HEK293 (cell line): ENCODE measurements at regions not wholly inside any gene's neighbourhood (a gene's known extent, or its start where the extent isn't known, plus 50 kb on each side); places are given as distances from the start of the nearest gene placed in this dataset.

Experiments used
- CTCF ChIA-PET: fragments of 350-600 bp; formaldehyde crosslinking; extraction: SDS; loops from one replicate; lab custom pipeline; 2021; ENCODE audit warnings: antibody characterized with exemption; lab: Yijun Ruan, JAX
- POLR2A ChIA-PET: fragments of 300-600 bp; formaldehyde crosslinking; extraction: SDS; loops from one replicate; lab custom pipeline; 2020; ENCODE audit warnings: antibody characterized with exemption, inconsistent platforms; lab: Yijun Ruan, JAX
- H3K27ac ChIP-seq: fragments of 200-500 bp; sonication (Bioruptor generic); 2 replicates; pipeline ENCODE4 v1.5.1; 2014; ENCODE audit warnings: low read depth, low read length, control low read depth, inconsistent platforms; ENCODE audit errors: extremely low read depth
- H3K36me3 ChIP-seq, 2 experiments: fragments of 200-500 bp in 1 of 2; sonication (Bioruptor generic) in 1 of 2; 1 replicate in 1 of 2; 2 replicates in 1 of 2; pipeline ENCODE4 v1.5.1; 2014 to 2017; ENCODE audit warnings: inconsistent platforms in 2 of 2, low read length in 2 of 2; ENCODE audit not compliant: control insufficient read depth in 2 of 2, insufficient read depth in 1 of 2
- H3K4me1 ChIP-seq: fragments of 200-500 bp; sonication (Bioruptor generic); 2 replicates; pipeline ENCODE4 v1.5.1; 2014; ENCODE audit warnings: mild to moderate bottlenecking, low read length, inconsistent platforms; ENCODE audit not compliant: control insufficient read depth, insufficient read depth
- H3K4me3 ChIP-seq: 2 replicates; pipeline ENCODE4 v1.5.1; 2011; ENCODE audit warnings: low read depth, mild to moderate bottlenecking, control low read depth, low read length, moderate library complexity
- H3K9me3 ChIP-seq: fragments of 200-500 bp; sonication (Bioruptor generic); 2 replicates; pipeline ENCODE4 v1.5.1; 2014; ENCODE audit warnings: low read depth, low read length, inconsistent platforms; ENCODE audit not compliant: control insufficient read depth, insufficient read depth
- HOXC10 ChIP-seq: sonication (generic); formaldehyde crosslinking; IDR thresholded peaks from 2 replicates; pipeline ENCODE4 v1.8.1; 2023; ENCODE audit warnings: mild to moderate bottlenecking, missing genetic modification reagents
- KLF7 ChIP-seq: fragments of 450-650 bp; formaldehyde crosslinking; IDR thresholded peaks from 2 replicates; pipeline ENCODE4 v1.5.1; 2016; ENCODE audit warnings: missing biosample characterization, missing genetic modification characterization, borderline replicate concordance
- KLF8 ChIP-seq: fragments of 450-650 bp; formaldehyde crosslinking; IDR thresholded peaks from 2 replicates; pipeline ENCODE4 v1.5.1; 2016; ENCODE audit warnings: missing biosample characterization, missing genetic modification characterization
- PRDM6 ChIP-seq: fragments of 450-650 bp; formaldehyde crosslinking; IDR thresholded peaks from 2 replicates; pipeline ENCODE4 v1.5.1; 2017; ENCODE audit warnings: missing biosample characterization, missing genetic modification characterization
- SP7 ChIP-seq: fragments of 450-650 bp; formaldehyde crosslinking; IDR thresholded peaks from 2 replicates; pipeline ENCODE4 v1.5.1; 2016; ENCODE audit warnings: missing biosample characterization, missing genetic modification characterization
- TRIM28 ChIP-seq: IDR thresholded peaks from 2 replicates; pipeline ENCODE4 v1.6.1; 2011; ENCODE audit warnings: low read length, control low read depth, borderline replicate concordance
- ZBTB20 ChIP-seq: fragments of 450-650 bp; formaldehyde crosslinking; IDR thresholded peaks from 2 replicates; pipeline ENCODE4 v1.5.1; 2016; ENCODE audit warnings: missing biosample characterization, missing genetic modification characterization
- ZFP41 ChIP-seq: fragments of 450-650 bp; formaldehyde crosslinking; IDR thresholded peaks from 2 replicates; pipeline ENCODE4 v1.5.1; 2016; ENCODE audit warnings: missing biosample characterization, missing genetic modification characterization, borderline replicate concordance
- ZIC2 ChIP-seq: fragments of 450-650 bp; formaldehyde crosslinking; IDR thresholded peaks from 2 replicates; pipeline ENCODE4 v1.5.1; 2016; ENCODE audit warnings: missing biosample characterization, missing genetic modification characterization
- ZNF157 ChIP-seq: fragments of 450-650 bp; formaldehyde crosslinking; IDR thresholded peaks from 2 replicates; pipeline ENCODE4 v1.5.1; 2016; ENCODE audit warnings: missing biosample characterization, missing genetic modification characterization
- ZNF175 ChIP-seq: fragments of 450-650 bp; formaldehyde crosslinking; IDR thresholded peaks from 2 replicates; pipeline ENCODE4 v1.5.1; 2016; ENCODE audit warnings: missing biosample characterization, missing genetic modification characterization
- ZNF2 ChIP-seq: fragments of 450-650 bp; formaldehyde crosslinking; IDR thresholded peaks from 2 replicates; pipeline ENCODE4 v1.5.1; 2016; ENCODE audit warnings: missing biosample characterization, missing genetic modification characterization
- ZNF23 ChIP-seq: fragments of 450-650 bp; formaldehyde crosslinking; IDR thresholded peaks from 2 replicates; pipeline ENCODE4 v1.5.1; 2016; ENCODE audit warnings: missing biosample characterization, missing genetic modification characterization, borderline replicate concordance
- ZNF24 ChIP-seq: fragments of 450-650 bp; formaldehyde crosslinking; IDR thresholded peaks from 2 replicates; pipeline ENCODE4 v1.5.1; 2016; ENCODE audit warnings: missing biosample characterization, missing genetic modification characterization
- ZNF26 ChIP-seq: fragments of 450-650 bp; formaldehyde crosslinking; IDR thresholded peaks from 2 replicates; pipeline ENCODE4 v1.5.1; 2016; ENCODE audit warnings: missing biosample characterization, missing genetic modification characterization
- ZNF398 ChIP-seq: fragments of 450-650 bp; formaldehyde crosslinking; IDR thresholded peaks from 2 replicates; pipeline ENCODE4 v1.5.1; 2017; ENCODE audit warnings: missing biosample characterization, missing genetic modification characterization
- ZNF416 ChIP-seq: fragments of 450-650 bp; formaldehyde crosslinking; IDR thresholded peaks from 2 replicates; pipeline ENCODE4 v1.5.1; 2016; ENCODE audit warnings: missing biosample characterization, missing genetic modification characterization
- ZNF621 ChIP-seq: fragments of 450-650 bp; formaldehyde crosslinking; IDR thresholded peaks from 2 replicates; pipeline ENCODE4 v1.5.1; 2017; ENCODE audit warnings: missing biosample characterization, missing genetic modification characterization
- ZNF639 ChIP-seq: fragments of 450-650 bp; formaldehyde crosslinking; IDR thresholded peaks from 2 replicates; pipeline ENCODE4 v1.5.1; 2016; ENCODE audit warnings: missing biosample characterization, missing genetic modification characterization
- ZNF670 ChIP-seq: fragments of 450-650 bp; formaldehyde crosslinking; IDR thresholded peaks from 2 replicates; pipeline ENCODE4 v1.5.1; 2016; ENCODE audit warnings: missing biosample characterization, missing genetic modification characterization, low read depth
- ZNF701 ChIP-seq: fragments of 450-650 bp; formaldehyde crosslinking; IDR thresholded peaks from 2 replicates; pipeline ENCODE4 v1.5.1; 2016; ENCODE audit warnings: missing biosample characterization, missing genetic modification characterization
- ZNF791 ChIP-seq: fragments of 450-650 bp; formaldehyde crosslinking; IDR thresholded peaks from 2 replicates; pipeline ENCODE4 v1.5.1; 2016; ENCODE audit warnings: missing biosample characterization, missing genetic modification characterization

- no peak for TF ChIP-seq ZNF791 (tag by site-specific recombination)
- TF ChIP-seq SP7 (tag by site-specific recombination), result no peak
- TF ChIP-seq ZNF621 (tag by site-specific recombination), result no peak
- TF ChIP-seq ZNF26, result no peak
- TF ChIP-seq ZIC2 (tag by site-specific recombination), result no peak
- no peak for TF ChIP-seq KLF8 (tag by site-specific recombination)
- no peak for TF ChIP-seq ZNF175 (tag by site-specific recombination)
Observed at GRCh38 chr4:15318621-15319348, 109.0 kb upstream of the C1QTNF7 start (continued).

GRCh38 chr4:15320121-15320678 lies 107.6 kb upstream of the C1QTNF7 start:
- POLR2A ChIA-PET, result no interaction called here
- TF ChIP-seq ZNF701, result no peak
- TF ChIP-seq PRDM6 (tag by site-specific recombination), result no peak
- TF ChIP-seq ZNF24 (tag by site-specific recombination), result no peak
- TF ChIP-seq HOXC10 (CRISPR knock-in tag), result no peak
- TF ChIP-seq ZNF157, result no peak
- TF ChIP-seq ZFP41, result no peak
- TF ChIP-seq ZBTB20 (tag by site-specific recombination), result no peak
- no peak for TF ChIP-seq ZNF398 (tag by site-specific recombination)
- TF ChIP-seq ZNF2 (tag by site-specific recombination), result no peak
- TF ChIP-seq ZNF23, result no peak
- TF ChIP-seq ZNF670 (tag by site-specific recombination), result no peak
- CTCF ChIA-PET, result no interaction called here
- H3K36me3 ChIP-seq, result no peaks in the 10 kb centered on the region
- H3K4me1 ChIP-seq, result no peaks in the 10 kb centered on the region
- H3K4me3 ChIP-seq, result no peak overlapping the region
- no peak overlapping the region for H3K27ac ChIP-seq
- H3K9me3 ChIP-seq, result no peaks in the 10 kb centered on the region

- ChIA-PET POLR2A (no interaction called here), CTCF (no interaction called here)
Observed at GRCh38 chr4:15322006-15322405, 105.8 kb upstream of the C1QTNF7 start.

More at GRCh38 chr4:15322006-15322405, 105.8 kb upstream of the C1QTNF7 start:
- no peaks in the 10 kb centered on the region for H3K4me1 ChIP-seq
- H3K4me3 ChIP-seq, result no peak overlapping the region
- H3K9me3 ChIP-seq, result no peaks in the 10 kb centered on the region
- TF ChIP-seq ZNF416 (tag by site-specific recombination) (no peak), ZNF621 (tag by site-specific recombination) (no peak), TRIM28 (no peak), ZNF639 (tag by site-specific recombination) (no peak), KLF7 (tag by site-specific recombination) (no peak)
- H3K36me3 ChIP-seq, result no peaks in the 10 kb centered on the region
- H3K27ac ChIP-seq, result no peak overlapping the region
